Activated CD4-positive, alpha-beta T cell treated with anti-CD3 and anti-CD28 coated beads, Interleukin-10, Interleukin-2, amounts not matched to agents 100 ng/mL and 50 ng/mL, durations not matched to agents 16 hours and 8 hours (primary cell): ENCODE measurements at regions not wholly inside any gene's neighbourhood (a gene's known extent, or its start where the extent isn't known, plus 50 kb on each side); places are given as distances from the start of the nearest gene placed in this dataset.

ENCODE experiments used
- DNase-seq: peaks from one replicate; pipeline ENCODE4 v3.0.0-alpha.2; 2020

DNA sequence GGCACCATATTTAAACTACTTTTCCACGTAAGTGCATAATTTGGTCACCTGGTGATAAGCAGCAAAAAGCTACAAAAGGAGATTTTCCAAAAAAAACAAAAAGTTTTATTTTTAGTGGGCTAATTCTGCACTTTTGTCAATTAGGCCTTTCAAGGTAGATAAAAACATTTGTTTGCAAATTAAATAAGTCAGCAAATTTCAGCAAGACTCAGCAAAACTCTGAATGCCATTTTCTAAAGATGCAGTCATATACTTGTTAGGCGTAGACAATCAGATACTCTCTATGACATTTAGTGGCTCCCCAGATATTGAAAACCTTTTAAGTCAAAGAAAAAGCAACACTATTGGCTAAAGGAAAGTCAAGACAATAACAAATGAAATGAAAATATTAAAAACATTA is 400.2 kb upstream of the GOLIM4 start:
- no peak for DNase-seq

GRCh38 chr3:168495270-168495669 is 399.5 kb upstream of the GOLIM4 start:
- DNase-seq: no peak

DNA sequence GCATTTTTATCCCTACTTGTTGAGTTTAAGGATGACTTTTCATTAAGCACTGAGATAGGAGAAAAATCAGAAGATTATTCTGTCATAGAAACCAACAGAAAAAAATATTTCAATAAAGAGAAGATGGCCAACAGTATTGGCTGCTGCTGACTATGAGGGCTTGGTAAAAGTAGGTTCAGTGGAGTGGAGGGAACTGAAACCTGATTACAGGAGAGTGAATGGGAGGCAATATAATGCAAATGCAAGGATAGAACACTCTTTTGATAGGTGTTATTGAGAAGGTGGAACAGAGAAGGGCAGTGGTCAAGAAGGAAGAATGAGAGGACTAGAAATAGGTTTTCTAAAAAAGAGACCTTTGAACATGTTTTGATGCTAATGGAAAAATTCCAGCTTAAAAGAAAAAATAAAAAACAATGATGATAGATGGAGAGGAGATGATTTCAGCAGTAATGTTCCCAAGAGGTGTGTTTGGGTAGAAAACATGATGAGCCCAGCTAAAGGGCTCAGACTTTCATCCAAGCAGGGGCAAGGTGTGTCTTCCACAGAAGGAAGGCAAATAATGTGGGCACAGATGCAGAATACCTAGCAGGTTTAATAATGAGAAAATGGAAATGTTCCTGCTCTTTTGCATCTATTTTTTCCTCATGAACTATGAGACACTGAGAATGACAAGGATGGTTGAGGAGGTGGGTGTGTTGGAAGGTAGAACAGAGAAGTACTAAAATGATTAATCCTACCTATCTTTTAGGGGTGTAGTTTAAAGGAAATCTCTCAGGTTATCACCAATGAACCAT is 397.9 kb upstream of the GOLIM4 start:
- DNase-seq: no peak

DNA sequence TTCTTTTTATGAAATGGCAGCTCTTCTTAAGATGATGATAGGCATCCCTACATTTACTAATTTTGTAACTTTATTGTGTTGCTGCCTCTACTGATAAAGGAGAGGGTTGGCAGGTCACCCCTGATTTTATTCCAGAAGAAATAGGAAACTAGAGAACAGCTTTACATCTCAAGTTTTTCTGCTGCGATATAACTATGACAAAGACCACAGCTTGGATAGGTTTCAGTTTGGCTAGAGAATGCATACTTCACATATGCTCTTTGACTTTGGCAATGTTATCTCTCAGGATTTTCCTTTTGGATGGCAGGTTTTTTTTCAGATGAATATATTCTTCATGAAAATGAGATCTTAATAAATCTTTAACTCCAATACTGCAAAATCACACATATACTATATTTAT is 395.3 kb upstream of the GOLIM4 start:
- DNase-seq: no peak

GRCh38 chr3:168489301-168489700 is 393.6 kb upstream of the GOLIM4 start:
- no peak for DNase-seq

- DNase-seq: no peak
These were observed 390.2 kb upstream of the GOLIM4 start for GRCh38 chr3:168485936-168486335.

GRCh38 chr3:168476360-168476980 is 380.7 kb upstream of the GOLIM4 start:
- DNase-seq: no peak

GRCh38 chr3:168475704-168476103 is 380.0 kb upstream of the GOLIM4 start:
- DNase-seq: no peak

DNA sequence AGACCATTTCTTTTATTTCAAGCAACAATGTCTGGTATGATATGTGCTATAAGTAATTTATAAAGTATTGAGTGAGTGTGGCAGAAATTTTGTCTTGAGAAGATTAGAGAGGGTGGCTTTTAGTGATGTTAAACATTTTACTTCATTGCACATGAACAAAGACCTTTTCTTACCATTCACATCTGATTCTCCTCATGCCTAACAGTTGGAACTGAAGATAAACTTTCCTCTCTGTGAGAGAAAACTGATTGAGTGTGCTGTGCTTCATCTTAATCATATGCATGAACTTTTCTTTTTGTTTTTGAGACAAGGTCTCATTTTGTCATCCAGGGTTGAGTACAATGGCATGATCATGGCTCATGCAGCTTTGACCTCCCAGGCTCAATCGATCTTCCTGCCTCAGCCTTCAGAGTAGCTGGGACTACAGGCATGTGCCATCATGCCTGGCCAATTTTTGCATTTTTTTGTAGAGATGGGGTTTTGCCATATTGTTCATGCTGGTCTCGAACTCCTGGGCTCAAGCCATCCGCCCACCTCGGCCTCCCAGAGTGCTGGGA is 377.7 kb upstream of the GOLIM4 start:
- DNase-seq: no peak

DNA sequence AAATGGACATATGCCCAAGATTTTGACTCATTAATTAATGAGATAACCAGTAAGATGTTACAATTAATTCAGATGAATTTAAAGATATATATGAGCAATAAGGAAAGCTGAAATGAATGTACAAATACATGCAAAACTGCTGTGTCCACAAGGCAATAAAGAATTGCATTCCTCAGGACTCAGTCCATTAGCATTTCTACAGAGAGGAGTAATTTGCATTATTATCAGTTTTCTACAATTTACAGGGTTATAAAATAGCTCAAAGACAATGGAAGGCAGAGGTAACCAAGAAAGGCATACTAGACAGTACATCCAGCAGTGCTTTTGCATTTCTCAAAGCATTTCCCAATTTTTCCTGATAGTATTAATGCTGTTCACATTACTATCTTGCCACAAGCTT is 377.1 kb upstream of the GOLIM4 start:
- DNase-seq: no peak

DNA sequence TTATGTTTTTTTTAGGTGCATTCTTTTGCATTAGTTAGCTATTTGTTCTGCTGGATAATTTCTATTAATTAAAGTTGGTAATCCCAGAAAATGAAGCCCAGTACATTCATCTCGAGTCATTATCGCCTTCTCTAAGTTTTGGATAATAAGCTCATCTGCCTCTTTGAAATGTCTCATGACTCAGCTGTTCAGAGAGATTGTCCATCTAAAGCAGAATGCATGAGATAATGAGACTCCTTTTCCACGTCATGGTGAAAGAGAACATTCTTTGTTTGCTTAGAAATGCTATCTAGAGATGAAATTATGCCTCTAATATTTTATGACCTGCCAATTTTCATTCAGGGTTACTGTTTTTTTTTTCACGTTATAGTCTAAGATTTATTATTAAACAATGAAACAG is 374.7 kb upstream of the GOLIM4 start:
- no peak for DNase-seq

GRCh38 chr3:168469436-168469835 is 373.7 kb upstream of the GOLIM4 start:
- DNase-seq: no peak

DNA sequence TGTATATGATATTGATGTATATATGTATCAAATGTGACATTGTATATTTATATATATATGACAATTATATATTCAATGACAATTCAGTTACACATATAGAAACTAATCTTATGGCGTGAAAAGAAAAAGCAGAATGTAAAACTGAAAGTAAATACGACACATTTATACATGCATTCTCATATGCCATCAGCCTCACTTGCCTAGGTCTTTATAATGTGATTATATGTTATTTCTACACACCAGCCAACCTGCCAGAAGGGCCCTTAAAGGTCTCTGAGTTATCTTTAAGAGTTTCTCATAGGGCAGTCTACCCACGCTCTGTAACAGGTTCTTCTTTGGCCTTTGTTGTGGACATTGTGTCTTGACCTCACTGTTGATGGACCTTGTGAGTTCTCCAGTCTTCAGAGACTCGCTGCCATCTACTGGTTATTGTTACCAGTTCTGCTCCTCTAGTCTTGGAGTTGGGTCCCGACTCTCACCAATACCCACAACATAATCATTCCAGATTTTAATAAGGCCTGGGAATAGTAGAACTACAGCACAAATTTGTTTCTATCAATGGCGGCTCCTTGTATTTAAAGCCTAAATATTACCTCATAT is 371.5 kb upstream of the GOLIM4 start:
- peak; percentile 0 for DNase-seq

- no peak for DNase-seq
These were observed 366.1 kb upstream of the GOLIM4 start for GRCh38 chr3:168461793-168462192.

GRCh38 chr3:168459226-168459784 is 363.6 kb upstream of the GOLIM4 start:
- DNase-seq: no peak

DNA sequence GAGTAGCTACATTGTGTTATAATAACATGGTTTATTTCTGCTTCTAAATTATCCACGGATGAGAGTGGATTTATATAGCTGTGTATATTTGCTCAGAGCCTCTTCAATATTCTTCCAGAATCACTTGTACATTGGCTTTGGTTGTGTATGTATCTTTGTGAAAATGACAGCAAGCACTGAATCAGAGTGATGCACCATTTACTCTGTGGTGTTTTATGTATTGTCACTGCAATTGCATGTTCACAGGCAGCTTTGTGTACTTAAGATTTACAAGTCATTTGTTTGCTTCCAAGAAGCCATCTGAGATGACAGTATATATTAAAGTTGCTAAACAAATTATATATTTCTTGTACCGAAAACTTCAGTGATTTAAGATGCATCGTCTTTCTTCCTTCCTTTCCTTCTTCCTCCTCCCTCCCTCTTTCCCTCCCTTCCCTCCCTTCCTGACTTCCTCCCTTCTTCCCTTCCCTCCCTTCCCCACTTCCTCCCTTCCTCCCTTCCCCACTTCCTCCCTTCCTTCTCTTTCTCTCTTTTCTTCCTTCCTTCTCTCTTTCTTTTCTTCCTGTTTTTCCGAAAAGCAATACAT is 362.3 kb upstream of the GOLIM4 start:
- no peak for DNase-seq

DNA sequence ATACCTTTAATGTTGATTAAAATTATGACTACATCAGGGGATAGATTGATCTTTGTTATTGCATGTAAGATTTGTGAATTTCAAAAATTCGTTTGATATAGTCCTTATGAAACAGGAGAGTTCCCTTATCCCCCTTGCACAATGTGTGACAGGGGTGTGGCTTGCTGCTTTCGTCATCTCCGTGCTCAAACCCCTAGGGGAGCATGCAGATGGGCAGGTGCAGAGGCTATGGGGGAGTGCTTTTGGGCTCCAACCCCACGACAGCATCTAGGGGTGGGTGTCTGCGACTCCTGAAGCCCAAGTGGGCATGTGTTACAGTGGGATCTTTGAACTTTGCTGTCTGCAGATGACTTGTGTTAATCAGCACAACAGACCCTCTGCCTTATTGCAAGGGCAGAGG is 360.1 kb upstream of the GOLIM4 start:
- no peak for DNase-seq

DNA sequence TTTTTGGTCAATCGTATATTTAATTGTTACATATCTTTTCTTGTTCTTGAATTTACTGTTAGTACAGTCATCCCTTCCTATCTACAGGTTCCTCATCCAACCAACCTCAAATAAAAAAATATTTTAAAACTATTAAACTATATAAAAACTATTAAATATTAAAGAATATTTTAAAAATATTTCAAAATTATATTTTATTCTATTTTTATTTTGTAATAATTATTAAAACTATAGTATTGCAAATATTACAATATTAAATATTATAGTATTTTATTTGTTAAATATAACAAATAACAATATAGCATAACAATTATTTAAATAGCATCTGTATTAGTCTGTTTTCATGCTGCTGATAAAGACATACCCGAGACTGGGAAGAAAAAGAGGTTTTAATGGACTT is 357.9 kb upstream of the GOLIM4 start:
- no peak for DNase-seq

- no peak for DNase-seq
These were observed 348.2 kb upstream of the GOLIM4 start for GRCh38 chr3:168443965-168444364.

GRCh38 chr3:168442502-168442901 is 346.8 kb upstream of the GOLIM4 start:
- DNase-seq: no peak

- no peak for DNase-seq
These were observed 340.6 kb upstream of the GOLIM4 start for GRCh38 chr3:168436245-168436724.

DNA sequence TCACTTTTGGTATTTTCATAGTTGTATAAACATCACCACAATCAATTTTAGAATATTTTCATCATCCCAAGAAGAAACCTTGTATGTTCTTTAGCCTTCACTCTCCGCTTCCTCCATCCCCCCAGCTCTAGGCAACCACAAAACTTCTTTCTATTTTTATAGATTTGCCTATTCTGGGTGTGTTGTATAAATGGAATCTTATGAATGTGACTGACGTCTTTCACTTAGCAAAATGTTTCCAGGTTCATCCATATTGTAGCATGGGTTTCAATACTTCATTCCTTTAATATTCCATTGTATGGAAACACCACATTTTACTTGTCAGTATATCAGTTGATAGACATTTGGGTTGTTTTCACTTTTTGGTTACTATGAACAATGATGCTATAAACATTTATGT is 335.8 kb upstream of the GOLIM4 start:
- DNase-seq: no peak

DNA sequence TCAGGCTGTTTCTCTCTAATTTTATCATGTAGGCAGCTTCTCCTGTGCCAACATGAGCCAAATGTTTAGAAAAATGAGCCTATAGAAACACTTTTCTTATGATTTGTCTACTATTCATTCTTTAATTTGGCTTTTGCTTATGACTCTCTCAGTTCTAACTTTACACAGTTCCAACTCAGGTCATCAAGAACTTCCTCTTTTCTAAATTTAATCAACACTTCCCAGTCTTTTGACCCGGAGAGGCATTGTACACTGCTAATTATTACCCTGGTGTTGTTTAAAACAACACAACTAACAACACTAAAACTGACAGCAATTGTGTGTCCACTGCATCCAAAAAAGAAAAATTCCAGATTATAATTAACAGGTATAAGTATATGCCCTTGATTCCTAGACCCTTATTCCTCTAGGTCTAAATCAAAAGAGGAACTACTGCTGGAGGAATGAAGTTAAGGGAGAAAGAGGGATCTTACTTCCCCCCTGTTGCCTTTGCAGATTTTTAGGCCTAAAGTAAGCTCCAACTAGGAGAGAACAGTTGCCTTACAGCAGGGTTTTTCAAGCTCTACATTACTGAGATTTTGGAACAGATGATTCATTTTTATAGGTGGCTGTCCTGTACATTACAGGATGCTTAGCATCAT is 332.2 kb upstream of the GOLIM4 start:
- DNase-seq: no peak
